ENCODE measurements at regions not wholly inside any gene's neighbourhood (a gene's known extent, or its start where the extent isn't known, plus 50 kb on each side); places are given as distances from the start of the nearest gene placed in this dataset.

DNA sequence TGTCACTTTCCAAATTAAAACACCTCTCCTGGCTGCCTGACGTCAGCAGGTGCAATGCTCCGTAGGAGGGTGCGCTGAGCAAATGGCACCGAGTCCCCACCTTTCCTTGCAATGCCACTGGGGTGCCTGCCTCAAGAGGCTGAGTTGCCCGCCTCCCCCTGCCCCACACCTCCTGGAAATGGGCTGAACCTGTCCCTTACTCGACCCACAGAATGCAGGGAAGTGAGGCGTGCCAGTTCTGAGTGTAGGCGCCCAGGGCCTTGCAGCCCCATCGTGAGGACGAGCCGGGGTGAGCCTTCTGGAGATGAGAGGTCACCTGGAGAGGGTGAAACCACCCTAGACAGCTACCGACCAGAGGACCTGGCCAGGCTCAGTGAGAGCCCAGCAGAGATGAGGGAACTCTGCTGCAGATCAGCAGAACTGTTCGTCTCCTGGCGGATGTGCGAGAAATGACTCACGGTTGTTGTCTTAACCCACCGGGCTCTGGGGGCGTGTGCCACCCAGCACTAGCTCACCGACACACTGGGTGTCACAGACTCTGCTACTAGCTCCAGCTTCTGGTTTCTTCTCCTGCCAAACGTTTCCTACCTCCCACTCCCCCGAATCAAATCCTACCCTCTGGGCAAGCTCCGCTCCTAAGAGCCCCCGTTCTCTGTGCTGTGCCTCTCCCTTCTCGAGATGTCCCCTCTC, 168.7 kb upstream of the HDAC4 start:
- Mint-ChIP-seq H3K36me3 (ENCODE audit: low read depth) (no peaks in the 10 kb centered on the region; the same call in 1 of the 2 replicates), H3K4me3 (no peak overlapping the region), H3K27me3 (ENCODE audit: insufficient read depth) (peaks cover 3% of the 10 kb centered on the region), H3K9me3 (peaks cover 26% of the 10 kb centered on the region), H3K4me1 (ENCODE audit: low read depth) (no peaks in the 10 kb centered on the region), H3K27ac (no peak overlapping the region)
- DNase-seq, result no peak
- TF ChIP-seq, protein P1, sequence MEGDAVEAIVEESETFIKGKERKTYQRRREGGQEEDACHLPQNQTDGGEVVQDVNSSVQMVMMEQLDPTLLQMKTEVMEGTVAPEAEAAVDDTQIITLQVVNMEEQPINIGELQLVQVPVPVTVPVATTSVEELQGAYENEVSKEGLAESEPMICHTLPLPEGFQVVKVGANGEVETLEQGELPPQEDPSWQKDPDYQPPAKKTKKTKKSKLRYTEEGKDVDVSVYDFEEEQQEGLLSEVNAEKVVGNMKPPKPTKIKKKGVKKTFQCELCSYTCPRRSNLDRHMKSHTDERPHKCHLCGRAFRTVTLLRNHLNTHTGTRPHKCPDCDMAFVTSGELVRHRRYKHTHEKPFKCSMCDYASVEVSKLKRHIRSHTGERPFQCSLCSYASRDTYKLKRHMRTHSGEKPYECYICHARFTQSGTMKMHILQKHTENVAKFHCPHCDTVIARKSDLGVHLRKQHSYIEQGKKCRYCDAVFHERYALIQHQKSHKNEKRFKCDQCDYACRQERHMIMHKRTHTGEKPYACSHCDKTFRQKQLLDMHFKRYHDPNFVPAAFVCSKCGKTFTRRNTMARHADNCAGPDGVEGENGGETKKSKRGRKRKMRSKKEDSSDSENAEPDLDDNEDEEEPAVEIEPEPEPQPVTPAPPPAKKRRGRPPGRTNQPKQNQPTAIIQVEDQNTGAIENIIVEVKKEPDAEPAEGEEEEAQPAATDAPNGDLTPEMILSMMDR (IDR thresholded peaks at IDR 0.05), result no peak

DNA sequence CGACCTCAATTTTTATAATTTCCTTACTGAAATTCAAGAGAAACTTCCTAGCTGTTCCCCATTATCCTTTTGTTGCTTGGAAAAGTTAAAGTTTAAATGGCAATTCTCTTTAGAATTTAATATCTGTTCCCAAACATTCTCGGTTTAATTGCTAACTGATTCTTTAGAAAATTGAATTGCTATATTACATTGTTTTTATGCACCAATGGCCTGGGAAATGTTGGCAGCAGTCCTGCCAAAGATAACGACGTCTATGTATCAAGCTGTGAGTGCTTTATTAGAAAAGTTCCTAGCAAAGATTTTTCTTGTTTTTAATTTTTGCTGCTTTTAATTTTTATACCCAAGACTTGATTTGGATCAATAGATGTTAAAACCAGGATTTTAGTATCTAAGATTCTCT, 167.8 kb upstream of the HDAC4 start:
- TF ChIP-seq, protein P1 (IDR thresholded peaks at IDR 0.05), result no peak
- Mint-ChIP-seq H3K9me3 (peaks cover 32% of the 10 kb centered on the region), H3K4me1 (ENCODE audit: low read depth) (no peaks in the 10 kb centered on the region), H3K36me3 (ENCODE audit: low read depth) (no peaks in the 10 kb centered on the region; the same call in 1 of the 2 replicates), H3K27me3 (ENCODE audit: insufficient read depth) (peaks cover 3% of the 10 kb centered on the region), H3K27ac (no peak overlapping the region), H3K4me3 (no peak overlapping the region)
- DNase-seq, result no peak

- Mint-ChIP-seq H3K9me3 (peaks cover 35% of the 10 kb centered on the region), H3K27me3 (ENCODE audit: insufficient read depth) (peaks cover 6% of the 10 kb centered on the region; the same call in 1 of the 2 replicates), H3K36me3 (ENCODE audit: low read depth) (no peaks in the 10 kb centered on the region; the same call in 1 of the 2 replicates), H3K4me1 (ENCODE audit: low read depth) (no peaks in the 10 kb centered on the region), H3K27ac (no peak overlapping the region), H3K4me3 (no peak overlapping the region)
- TF ChIP-seq, protein P1 (IDR thresholded peaks at IDR 0.05), result no peak
- DNase-seq, result no peak
These were observed 167.0 kb upstream of the HDAC4 start for GRCh38 chr2:239567786-239568185.

DNA sequence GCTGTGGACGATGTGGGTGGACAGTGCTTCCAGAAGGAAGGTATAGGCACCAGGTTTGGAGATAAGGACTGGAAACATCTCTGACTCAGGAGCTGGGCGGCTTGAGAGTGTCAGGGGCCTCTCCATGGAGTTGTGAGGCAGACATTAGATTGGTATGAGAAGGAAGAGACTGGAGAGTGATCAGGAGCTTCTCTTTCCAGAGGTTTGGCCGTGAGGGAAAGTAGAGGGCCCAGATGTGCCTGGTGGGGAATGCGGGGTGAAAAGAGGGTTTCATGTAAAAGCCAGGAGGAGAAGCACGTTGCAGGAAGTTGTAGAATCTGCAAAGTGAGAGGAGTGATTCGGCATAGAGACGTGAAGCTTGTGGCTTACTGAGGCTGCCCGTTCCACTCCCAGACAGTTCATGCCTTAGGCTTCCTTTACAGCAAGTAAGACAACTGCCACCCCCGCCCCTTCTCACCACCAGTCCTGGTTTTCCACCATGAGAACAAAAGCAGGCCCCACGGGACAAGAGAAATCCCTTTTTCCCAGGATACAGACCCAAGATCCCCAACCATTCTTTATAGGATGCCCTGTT, 166.3 kb upstream of the HDAC4 start:
- Mint-ChIP-seq H3K9me3 (peaks cover 30% of the 10 kb centered on the region), H3K27ac (no peak overlapping the region), H3K27me3 (ENCODE audit: insufficient read depth) (peaks cover 7% of the 10 kb centered on the region; the same call in 1 of the 2 replicates), H3K4me1 (ENCODE audit: low read depth) (no peaks in the 10 kb centered on the region), H3K4me3 (no peak overlapping the region), H3K36me3 (ENCODE audit: low read depth) (no peaks in the 10 kb centered on the region; the same call in 1 of the 2 replicates)
- DNase-seq, result no peak
- TF ChIP-seq, protein P1 (IDR thresholded peaks at IDR 0.05), result no peak

DNA sequence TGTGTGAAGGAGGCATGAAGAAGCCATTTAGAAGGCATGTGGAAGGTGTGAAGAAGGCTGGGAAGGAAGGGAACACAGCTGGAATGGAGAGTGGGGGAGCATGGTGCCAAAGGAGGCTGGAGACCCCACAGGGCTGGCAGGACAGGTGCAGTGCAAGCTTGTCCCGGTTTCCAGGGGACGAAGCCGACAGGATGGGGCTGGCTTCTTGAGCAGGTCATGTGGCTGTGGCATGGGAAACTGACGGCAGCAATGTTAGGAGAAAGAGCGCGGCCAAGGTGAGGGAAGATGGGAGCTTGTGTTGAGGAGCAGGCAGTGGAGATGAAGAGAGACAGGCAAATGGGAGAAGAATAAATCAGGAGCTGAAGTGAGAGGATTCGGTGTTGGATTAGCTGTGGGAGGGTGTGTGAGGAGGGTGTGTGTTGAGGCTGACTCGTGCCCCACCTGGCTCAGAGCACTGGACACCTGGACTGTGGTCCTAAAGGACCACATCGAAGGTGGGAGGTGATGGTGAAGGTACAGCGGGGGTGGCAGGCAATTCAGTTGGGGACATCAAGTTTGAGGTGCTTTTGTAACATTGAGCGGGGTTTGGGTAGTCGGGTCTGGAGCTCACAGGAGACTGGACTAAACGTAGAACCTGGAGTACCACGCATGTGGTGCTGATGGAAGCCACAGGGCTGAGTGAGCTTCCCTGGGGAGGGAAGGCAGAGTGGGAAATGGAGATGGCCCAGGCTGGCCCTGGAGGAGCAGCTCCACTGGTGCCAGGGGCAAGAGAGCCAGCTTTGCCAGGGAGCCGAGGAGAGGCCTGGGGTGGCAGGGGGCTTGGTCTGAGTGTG, 165.6 kb upstream of the HDAC4 start:
- Mint-ChIP-seq H3K4me1 (ENCODE audit: low read depth) (no peaks in the 10 kb centered on the region), H3K27me3 (ENCODE audit: insufficient read depth) (peaks cover 7% of the 10 kb centered on the region; the same call in 1 of the 2 replicates), H3K27ac (no peak overlapping the region), H3K4me3 (no peak overlapping the region), H3K36me3 (ENCODE audit: low read depth) (no peaks in the 10 kb centered on the region; the same call in 1 of the 2 replicates), H3K9me3 (peaks cover 30% of the 10 kb centered on the region)
- no peak for DNase-seq
- TF ChIP-seq, protein P1 (IDR thresholded peaks at IDR 0.05), result no peak

All from HFFc6 (cell line).